Stimulated activated naive CD4-positive, alpha-beta T cell treated with Interleukin-2 at 50 U/mL for 16 hours (primary cell): ENCODE measurements at regions not wholly inside any gene's neighbourhood (a gene's known extent, or its start where the extent isn't known, plus 50 kb on each side); places are given as distances from the start of the nearest gene placed in this dataset.
"Not testable (repeated sequence)": the region's sequence is repeated elsewhere in the genome, so short reads cannot be mapped to it uniquely, and the experiment has no call there.

Experiments used
- DNase-seq: peaks from one replicate; lab custom pipeline; 2025; lab: John Stamatoyannopoulos, UW

DNA sequence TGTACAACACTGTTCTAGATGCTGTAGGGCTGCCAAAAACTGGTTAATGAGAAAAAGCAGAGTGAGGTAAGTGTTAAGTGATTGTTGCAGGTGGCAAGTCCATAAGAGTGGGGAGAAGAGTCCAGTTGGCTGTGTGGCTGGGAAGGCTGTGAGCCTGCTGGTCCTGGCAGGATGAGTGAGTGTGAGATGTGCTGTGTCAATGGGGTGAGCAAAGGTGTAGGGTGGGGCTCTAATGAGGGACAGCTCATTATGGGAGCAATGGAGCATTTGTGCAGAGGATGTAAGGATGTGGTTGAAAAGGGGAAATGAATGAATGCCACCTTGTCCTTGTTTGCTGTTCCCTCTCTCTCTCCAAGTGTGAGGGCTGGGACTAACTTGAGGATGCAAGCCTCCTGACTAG lies 145.3 kb upstream of the ROPN1 start:
- DNase-seq = no peak

DNA sequence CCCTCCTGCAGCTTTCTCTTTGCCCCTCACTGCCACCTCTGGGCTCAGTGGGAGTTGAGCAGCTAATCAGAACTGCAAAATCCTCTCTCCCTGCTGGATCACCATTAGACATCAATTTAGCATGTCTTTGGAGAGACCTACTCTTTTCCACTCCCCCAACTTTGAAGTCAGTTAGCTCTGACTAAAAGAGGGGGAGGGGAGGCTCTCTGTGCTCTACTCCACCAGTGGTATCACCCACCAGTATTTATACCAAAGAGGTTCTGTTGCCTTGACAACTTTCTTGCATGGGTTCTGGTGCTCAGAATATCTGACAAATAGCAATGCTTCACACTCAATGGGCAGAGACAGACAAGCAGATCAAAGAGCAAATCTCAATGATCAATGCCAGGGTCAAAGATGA lies 146.2 kb upstream of the ROPN1 start:
- DNase-seq = no peak

- no peak for DNase-seq
These were observed 148.8 kb upstream of the ROPN1 start for GRCh38 chr3:124140746-124141145.

GRCh38 chr3:124142389-124142970 lies 150.6 kb upstream of the ROPN1 start:
- DNase-seq = no peak

DNA sequence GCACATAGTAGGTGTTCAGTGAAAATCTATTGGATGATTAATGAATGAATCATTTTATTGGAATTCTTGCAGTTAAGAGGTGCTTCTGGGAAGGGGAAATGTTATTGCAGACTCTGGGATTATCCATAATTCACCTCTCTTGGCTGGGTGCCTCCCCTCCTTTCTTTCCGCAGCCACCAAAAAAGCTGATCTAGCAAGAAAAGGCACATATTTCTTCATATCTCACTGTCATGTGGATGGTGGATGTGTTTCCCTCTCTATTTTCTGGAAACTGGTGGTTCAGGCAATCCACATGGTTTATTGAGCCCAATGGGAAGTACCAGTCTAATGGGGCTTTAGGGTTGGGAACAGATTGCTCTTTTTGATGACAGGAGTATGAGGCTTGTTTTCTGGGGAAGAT lies 151.1 kb upstream of the ROPN1 start:
- DNase-seq = no peak

DNA sequence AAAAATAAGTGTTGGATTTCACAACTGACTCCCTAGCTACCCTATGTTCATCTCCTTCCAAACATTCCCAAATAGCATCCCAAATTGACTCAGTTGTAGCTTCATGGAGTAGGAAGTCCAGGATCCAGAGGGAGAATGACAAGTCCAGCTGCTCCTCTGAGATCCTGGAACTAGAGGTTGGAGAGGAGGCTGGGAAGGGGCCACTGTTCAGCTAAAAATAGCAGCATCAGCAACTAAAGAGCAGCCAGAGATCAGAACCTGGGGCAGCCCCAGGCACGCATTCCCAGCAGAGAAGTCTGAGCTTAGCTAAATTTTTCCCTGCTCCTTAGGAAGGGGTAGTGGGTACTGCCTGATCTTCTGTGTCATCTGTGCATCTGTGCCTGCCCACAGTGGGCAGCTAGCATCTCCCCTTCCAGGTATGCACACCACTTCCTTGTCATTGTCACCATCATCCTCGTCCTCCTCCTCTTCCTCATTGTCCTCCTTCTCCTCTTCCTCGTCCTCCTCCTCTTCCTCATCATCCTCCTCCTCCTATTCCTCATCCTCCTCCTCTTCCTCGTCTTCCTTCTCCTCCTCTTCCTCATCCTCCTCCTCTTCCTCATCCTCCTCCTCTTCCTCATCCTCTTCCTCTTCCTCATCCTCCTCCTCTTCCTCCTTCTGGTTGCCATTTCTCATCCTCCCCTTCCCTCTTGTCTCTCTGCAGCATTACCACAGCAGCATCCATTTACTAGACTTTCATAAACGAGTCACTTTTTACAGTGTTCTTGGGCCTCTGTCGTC lies 152.3 kb upstream of the ROPN1 start:
- no peak for DNase-seq

- DNase-seq = no peak
These were observed 155.5 kb upstream of the ROPN1 start for GRCh38 chr3:124147429-124147828.

DNA sequence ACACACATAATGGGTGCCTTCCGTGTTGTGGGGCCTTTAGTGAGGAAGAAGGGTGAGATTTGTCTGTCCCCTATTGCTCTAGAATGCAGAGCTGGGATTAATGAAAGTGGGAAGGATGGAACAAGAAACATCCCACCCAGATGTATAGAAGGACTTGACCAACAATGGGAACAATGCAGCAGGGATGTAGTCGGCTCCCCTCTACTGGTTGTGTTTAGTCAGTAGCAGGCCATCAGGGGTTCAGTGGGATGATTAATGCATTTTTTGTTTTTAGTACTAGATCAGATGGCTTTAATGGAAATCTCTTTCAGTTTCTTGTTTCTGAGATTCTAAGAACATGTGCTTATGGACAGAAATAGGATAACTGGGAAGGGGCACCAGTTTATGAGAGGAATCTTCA lies 156.0 kb upstream of the ROPN1 start:
- no peak for DNase-seq

- no peak for DNase-seq
These were observed 157.2 kb upstream of the ROPN1 start for GRCh38 chr3:124149081-124149480.

DNA sequence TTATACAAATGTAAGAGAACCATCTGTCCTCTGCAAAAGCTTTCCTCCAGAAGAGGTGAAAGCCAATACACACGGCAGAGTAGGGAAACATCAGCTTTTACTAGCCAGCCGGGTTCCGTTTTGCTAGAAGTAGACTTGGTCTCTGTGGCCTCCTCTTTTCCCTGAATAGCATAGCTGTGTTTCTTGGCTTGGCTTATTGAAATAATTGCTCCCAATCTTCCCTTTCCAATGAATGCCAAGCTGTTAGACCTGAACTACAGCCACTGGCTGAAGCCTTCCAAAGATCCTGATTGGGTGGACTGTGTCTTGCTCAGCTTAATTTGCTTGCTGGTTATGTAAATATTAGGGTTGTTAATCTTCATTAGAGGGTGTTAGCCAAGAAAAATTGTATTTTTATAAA lies 157.8 kb upstream of the ROPN1 start:
- no peak for DNase-seq

GRCh38 chr3:124152891-124153290 lies 161.0 kb upstream of the ROPN1 start:
- not testable (repeated sequence) for DNase-seq

DNA sequence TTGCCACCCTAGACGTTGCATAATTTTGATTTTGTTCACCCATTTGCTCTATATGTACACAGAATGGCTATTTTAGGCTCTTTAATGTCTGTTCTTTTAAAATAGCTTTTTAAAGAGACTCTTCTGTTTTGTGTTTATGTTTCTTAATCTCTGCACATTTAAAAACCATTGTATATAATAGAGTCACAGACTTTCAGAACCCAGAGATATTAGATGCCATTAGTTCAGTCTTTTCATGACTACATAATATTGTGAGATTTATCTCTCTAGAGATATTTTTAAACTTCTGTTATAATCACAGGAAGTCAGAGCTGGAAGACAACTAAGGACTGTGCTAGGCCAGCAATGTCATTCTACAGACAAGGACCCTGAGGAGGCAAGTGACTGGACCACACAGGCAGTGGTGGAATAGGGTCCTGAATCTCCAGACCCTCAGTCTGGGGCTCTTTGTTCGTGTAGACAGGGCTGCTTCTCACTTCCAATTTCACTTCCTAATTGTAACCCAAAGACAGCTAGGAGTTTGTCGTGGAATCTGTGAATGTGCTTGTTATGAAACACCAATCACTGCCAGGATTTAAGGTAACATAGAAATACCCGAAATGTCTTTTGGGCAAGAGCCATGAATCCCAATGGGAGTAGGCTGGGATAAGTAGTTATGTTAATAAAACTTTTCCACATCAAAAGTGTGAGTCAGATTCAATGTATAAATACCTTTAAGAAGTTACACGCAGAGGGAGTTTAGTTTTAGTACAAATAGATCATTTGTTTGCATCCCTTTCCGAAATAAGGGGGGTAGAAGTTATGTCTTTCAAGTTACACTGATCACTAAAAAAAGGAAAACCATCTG lies 165.2 kb upstream of the ROPN1 start:
- DNase-seq = no peak

GRCh38 chr3:124157748-124158147 lies 165.8 kb upstream of the ROPN1 start:
- no peak for DNase-seq

DNA sequence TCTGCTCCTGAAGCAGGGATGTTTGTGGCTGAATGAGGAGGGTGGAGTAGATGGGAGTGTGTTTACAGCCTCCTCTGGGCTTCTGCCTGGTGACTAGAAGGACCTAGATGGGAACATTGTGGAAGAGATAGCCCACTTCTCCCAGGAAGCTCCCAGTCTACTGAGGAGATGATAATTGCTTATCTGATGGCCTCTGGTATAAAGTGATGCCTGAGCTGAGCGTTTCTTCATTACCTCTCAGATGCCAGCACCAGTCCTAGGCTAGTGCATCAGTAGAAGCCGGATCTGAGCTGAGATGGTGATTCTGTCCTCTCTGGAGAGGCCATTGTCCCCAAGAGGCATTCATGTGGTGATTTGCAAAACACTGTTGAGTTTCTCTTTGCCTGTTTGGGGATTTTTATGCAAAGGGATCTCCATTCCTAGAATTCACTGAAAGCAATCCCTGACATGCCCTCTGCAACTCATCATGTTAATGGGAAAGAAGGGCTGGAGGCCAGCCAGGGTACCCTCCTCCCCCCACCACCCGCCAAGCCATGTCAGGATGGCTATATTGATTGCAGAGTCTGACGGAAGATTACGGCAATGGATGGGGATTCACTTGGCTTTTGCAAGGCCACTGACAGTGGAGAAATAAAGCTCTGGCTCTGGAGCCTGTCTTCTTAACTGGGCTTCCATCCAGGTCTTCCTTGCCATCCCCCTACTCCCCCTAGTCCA lies 166.4 kb upstream of the ROPN1 start:
- no peak for DNase-seq

DNA sequence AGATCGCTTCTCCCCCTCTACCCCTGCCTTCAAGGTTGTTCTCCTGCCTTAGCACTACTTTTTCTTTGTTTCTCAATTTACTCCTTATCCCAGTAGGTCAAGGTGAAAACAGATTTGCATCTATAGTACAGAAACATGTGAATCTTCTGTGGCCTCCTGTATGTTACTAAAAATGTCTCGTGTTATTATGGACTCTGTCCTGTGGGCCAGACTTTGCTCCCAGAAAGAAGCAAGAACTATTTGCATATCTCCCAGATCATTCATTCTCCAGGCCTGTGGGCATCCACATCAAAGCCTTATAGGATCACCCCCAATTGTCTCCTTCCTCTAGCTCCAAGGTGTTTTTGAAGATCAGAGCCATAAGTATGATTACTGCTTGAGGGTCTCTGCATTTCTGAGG lies 169.5 kb upstream of the ROPN1 start:
- no peak for DNase-seq

DNA sequence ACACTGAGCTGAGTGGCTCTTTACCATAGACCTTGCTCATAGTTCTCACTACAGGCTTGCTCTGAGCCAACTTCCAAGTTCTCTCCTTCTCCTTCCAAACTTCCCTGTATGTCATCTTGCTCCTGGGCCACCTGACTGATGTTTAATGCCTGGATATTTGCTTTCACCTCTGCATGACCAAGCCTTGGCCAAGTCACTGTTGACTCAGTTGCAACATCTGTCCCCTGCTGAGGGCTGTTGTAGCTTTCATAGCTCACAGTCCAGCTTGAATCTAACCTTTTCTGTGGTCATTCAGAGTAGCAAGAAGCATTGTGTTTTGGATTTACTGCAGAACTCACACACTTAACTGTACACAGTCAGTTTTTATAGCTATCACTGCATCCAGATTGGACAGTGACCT lies 171.8 kb upstream of the ROPN1 start:
- no peak for DNase-seq

GRCh38 chr3:124168271-124168670 lies 176.3 kb upstream of the ROPN1 start:
- no peak for DNase-seq

DNA sequence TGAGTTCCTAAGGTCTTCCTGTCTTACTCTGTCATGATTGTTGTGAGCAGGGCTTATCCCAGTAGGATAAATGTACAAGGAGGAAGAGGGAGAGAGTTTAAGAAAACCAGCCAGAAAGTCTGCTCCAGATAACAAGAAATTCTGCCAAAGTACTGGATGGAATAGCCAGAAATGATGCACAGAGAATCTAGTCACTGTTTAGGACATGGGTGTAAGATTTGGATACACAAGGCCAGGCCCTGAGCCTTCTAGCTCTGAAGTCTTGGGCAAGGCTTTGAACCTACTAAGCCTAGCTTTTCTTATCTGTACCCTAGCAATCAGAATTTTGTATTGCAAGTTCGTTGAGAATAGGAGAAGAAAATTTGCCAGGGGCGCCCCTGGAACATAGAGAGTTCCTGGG lies 180.4 kb upstream of the ROPN1 start:
- DNase-seq = no peak

- DNase-seq = no peak
These were observed 180.9 kb upstream of the ROPN1 start for GRCh38 chr3:124172816-124173215.

GRCh38 chr3:124174476-124174875 lies 182.6 kb upstream of the ROPN1 start:
- no peak for DNase-seq

- DNase-seq = no peak
These were observed 183.3 kb upstream of the ROPN1 start for GRCh38 chr3:124174910-124175874.
